Ovary (tissue), 7 donors: ENCODE measurements at regions not wholly inside any gene's neighbourhood (a gene's known extent, or its start where the extent isn't known, plus 50 kb on each side); places are given as distances from the start of the nearest gene placed in this dataset.

Experiments
- DNase-seq, 5 donors: peaks; one replicate each; pipeline ENCODE4 v3.0.0-alpha.2; 2019 to 2020
- H3K27ac ChIP-seq, 2 donors: fragments of 200-600 bp; one replicate each; pipeline versions ENCODE4 v1.5.1 to v1.8.0; 2019 to 2022
- H3K27me3 ChIP-seq: fragments of 200-600 bp; one replicate; pipeline ENCODE4 v1.8.0; 2022
- H3K36me3 ChIP-seq: fragments of 200-600 bp; sonication (generic); one replicate; pipeline ENCODE4 v1.5.1; 2019
- H3K4me1 ChIP-seq: one replicate; pipeline ENCODE4 v1.8.1; 2013; ENCODE audit warnings: mild to moderate bottlenecking, moderate library complexity; ENCODE audit not compliant: insufficient read depth
- H3K4me3 ChIP-seq: fragments of 200-600 bp; sonication (generic); one replicate; pipeline ENCODE4 v1.5.1; 2017
- H3K9me3 ChIP-seq, 2 donors: fragments of 200-600 bp in 1 of 2; sonication (generic) in 1 of 2; one replicate each; pipeline versions ENCODE4 v1.5.1 to v1.8.1; 2013 to 2019; ENCODE audit warnings: mild to moderate bottlenecking in 1 of 2, moderate library complexity in 1 of 2
- EP300 ChIP-seq: sonication (generic); formaldehyde crosslinking; IDR thresholded peaks from one replicate; pipeline ENCODE4 v1.6.1; 2017; ENCODE audit warnings: antibody characterized with exemption
- POLR2A ChIP-seq: fragments of 450-650 bp; IDR thresholded peaks from one replicate; pipeline ENCODE4 v1.6.1; 2017; ENCODE audit warnings: antibody characterized with exemption, mild to moderate bottlenecking, moderate library complexity
- WGBS, 3 donors: extraction: QIAGEN DNeasy Blood & Tissue Kit in 1 of 3; methylation state at CpG; one replicate each; pipeline versions ENCODE4 v1.1.5 to v1.1.7; 2013 to 2017; 5-methylcytosine and 5-hydroxymethylcytosine counted together
- intact Hi-C, 4 donors: fragments of 100-400 bp; cut with DNase I; formaldehyde crosslinking; loops; one replicate each; pipeline versions ENCODE4 v1.11.0 to v1.15.1; 2022 to 2023
- TF ChIP-seq, protein P1 (sequence below), 3 donors: fragments of 450-650 bp in 2 of 3; fragments of 200-600 bp in 1 of 3; IDR thresholded peaks; one replicate each; pipeline versions ENCODE4 v1.5.1 to v1.8.0; 2016 to 2022; ENCODE audit warnings: antibody characterized with exemption in 3 of 3, mild to moderate bottlenecking in 1 of 3
- donor health status: DM: no; HTN: no; CAD: no; lungs with moderate emphysema.
- donor health status: DM: no; HTN: no; CAD: no.
- donor health status: Bipolar disorder and iron deficiency.
- donor health status: DM: no; HTN: no; CAD: no.
- donor health status: DM: yes; HTN: yes; CAD: no.

DNA sequence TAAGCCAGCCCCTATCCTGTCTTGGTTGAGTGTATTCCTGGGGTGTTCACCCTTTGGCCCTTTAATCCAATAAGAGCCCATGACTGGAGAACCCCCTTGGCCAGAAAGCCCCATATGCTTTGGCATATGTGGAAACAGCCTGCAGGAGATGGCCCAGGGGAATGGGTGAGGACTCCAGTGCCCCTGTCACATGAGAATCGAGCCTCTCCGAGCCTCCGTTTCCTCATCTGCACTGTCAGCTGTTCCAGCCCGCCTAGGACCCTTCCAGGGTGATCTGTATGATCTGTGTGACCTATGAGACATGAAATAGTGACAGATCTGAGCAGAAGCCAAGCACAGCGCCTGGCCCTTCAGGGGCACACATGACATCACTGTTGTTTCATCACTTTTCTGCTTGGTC, 300.7 kb downstream of the ZNF536 start:
- no peaks in the 10 kb centered on the region for H3K9me3 ChIP-seq
- no peak overlapping the region for H3K4me3 ChIP-seq
- peaks cover 2% of the 10 kb centered on the region for H3K4me1 ChIP-seq
- TF ChIP-seq, protein P1, sequence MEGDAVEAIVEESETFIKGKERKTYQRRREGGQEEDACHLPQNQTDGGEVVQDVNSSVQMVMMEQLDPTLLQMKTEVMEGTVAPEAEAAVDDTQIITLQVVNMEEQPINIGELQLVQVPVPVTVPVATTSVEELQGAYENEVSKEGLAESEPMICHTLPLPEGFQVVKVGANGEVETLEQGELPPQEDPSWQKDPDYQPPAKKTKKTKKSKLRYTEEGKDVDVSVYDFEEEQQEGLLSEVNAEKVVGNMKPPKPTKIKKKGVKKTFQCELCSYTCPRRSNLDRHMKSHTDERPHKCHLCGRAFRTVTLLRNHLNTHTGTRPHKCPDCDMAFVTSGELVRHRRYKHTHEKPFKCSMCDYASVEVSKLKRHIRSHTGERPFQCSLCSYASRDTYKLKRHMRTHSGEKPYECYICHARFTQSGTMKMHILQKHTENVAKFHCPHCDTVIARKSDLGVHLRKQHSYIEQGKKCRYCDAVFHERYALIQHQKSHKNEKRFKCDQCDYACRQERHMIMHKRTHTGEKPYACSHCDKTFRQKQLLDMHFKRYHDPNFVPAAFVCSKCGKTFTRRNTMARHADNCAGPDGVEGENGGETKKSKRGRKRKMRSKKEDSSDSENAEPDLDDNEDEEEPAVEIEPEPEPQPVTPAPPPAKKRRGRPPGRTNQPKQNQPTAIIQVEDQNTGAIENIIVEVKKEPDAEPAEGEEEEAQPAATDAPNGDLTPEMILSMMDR (IDR thresholded peaks at IDR 0.05): no peak
- no peak for TF ChIP-seq EP300
- TF ChIP-seq POLR2A: no peak
- no peak overlapping the region for H3K27ac ChIP-seq
- WGBS, 3 donors: 78 to 91% (median 88%) methylated on average over 5 of the region's 5 CpGs
- no peaks in the 10 kb centered on the region for H3K27me3 ChIP-seq
- intact Hi-C loops: loop anchor here in 1 of 4 donors (10.0 kb wide), 1 partner anchor 1902 kb away; no protein-coding TSS in a partner anchor
- DNase-seq: no peak
- no peaks in the 10 kb centered on the region for H3K36me3 ChIP-seq

DNA sequence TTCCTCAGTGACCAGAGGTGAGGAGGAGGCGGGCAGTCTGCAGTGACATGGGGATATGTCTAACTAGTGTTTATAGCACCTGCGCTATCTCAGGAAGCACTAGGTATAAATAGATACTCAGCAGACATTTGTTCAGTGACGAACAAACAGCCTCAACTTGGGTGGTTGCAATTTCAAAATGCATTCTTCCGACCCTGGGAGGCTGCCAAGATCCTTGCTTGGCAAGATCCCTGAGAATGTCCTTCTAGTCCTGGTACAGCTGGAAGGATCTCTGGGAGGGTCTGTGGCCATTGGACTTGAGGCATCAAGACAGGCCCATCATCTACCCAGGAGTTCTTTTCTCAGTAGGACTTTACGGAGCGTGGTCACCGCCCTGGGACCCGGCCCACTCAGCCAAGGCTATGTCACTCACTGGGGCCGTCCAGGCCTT, 299.5 kb downstream of the ZNF536 start:
- no peak overlapping the region for H3K4me3 ChIP-seq
- H3K27me3 ChIP-seq: no peaks in the 10 kb centered on the region
- H3K9me3 ChIP-seq: no peaks in the 10 kb centered on the region
- peaks cover 2% of the 10 kb centered on the region for H3K4me1 ChIP-seq
- no peaks in the 10 kb centered on the region for H3K36me3 ChIP-seq
- intact Hi-C loops: loop anchor here in 1 of 4 donors (10.0 kb wide), 1 partner anchor 1903 kb away; no protein-coding TSS in a partner anchor
- peak in 1 of 5 donors; percentile 52 for DNase-seq
- no peak overlapping the region for H3K27ac ChIP-seq
- WGBS, 3 donors: 57 to 64% (median 62%) methylated on average over 9 of the region's 9 CpGs
- TF ChIP-seq POLR2A (no peak), EP300 (no peak)
- TF ChIP-seq, protein P1 (IDR thresholded peaks at IDR 0.05): no peak

DNA sequence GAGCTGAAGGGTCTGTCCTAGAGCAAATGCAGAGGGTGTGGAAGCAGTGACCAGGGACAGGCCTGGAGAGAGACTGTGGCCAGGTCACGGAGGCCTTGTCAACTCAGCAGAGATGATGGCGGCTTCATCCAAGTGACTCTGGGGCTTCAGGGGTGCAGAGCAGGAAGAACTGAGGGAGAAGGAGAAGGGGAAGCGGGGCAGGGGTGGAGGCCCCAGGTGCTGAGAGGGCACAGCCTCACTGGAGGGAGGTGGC, 299.1 kb downstream of the ZNF536 start:
- no peaks in the 10 kb centered on the region for H3K27me3 ChIP-seq
- peaks cover 2% of the 10 kb centered on the region for H3K4me1 ChIP-seq
- TF ChIP-seq, protein P1 (IDR thresholded peaks at IDR 0.05): no peak
- TF ChIP-seq POLR2A (no peak), EP300 (no peak)
- no peaks in the 10 kb centered on the region for H3K36me3 ChIP-seq
- H3K27ac ChIP-seq: no peak overlapping the region
- H3K4me3 ChIP-seq: no peak overlapping the region
- WGBS, 3 donors: 96 to 99% (median 97%) methylated on average over 3 of the region's 3 CpGs
- intact Hi-C loops: loop anchor here in 1 of 4 donors (10.0 kb wide), 1 partner anchor 1904 kb away; no protein-coding TSS in a partner anchor
- DNase-seq: no peak
- H3K9me3 ChIP-seq: no peaks in the 10 kb centered on the region

DNA sequence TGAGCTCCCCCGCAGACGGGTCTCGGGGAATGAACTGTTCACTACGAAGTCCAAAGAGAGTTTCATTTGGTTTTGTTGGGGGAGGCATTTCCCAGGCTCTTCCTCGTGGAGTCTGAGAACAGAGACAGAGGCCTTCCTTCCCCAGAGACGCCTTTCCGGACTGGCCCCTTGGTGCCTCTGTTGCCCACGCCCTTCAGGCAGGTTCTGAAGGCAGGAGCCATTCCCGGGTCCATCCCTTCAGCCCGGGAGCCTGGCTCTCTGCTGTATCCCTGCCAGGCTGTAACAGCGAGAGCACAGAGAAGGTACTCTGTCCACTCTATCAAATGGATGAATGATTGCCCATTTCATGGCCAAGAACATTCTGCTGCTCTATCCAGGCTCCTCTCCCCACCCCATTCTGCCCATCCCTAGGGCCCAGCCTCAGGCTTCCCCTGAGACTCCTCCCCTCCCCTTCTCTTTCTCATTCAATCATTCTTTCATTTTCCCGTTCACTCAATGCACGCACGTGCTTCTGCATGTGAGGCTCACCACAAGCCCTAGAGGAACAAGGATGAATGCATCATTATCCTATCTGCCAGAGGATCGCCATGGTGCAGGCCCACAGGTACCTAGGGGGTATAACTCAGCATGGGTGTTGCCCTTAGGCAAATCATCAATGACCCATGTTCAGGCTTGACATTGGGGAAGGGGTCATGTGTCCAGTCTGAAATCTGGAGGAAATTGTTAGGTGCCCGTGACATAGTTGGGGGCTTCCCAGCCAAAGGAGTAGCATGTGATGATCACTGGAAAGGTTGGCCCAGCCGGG, 298.6 kb downstream of the ZNF536 start:
- no peaks in the 10 kb centered on the region for H3K9me3 ChIP-seq
- H3K27ac ChIP-seq: peak overlapping the region in 1 of 2 donors; percentile 73
- TF ChIP-seq, protein P1 (IDR thresholded peaks at IDR 0.05): no peak
- TF ChIP-seq EP300 (no peak), POLR2A (no peak)
- H3K4me3 ChIP-seq: no peak overlapping the region
- H3K36me3 ChIP-seq: no peaks in the 10 kb centered on the region
- WGBS, 3 donors: 87 to 90% (median 90%) methylated on average over 17 of the region's 17 CpGs
- intact Hi-C loops: loop anchor here in 1 of 4 donors (10.0 kb wide), 1 partner anchor 1904 kb away; no protein-coding TSS in a partner anchor
- H3K4me1 ChIP-seq: peaks cover 2% of the 10 kb centered on the region
- no peak for DNase-seq
- no peaks in the 10 kb centered on the region for H3K27me3 ChIP-seq
